K562 (cell line): ENCODE measurements at regions not wholly inside any gene's neighbourhood (a gene's known extent, or its start where the extent isn't known, plus 50 kb on each side); places are given as distances from the start of the nearest gene placed in this dataset.
A peak's percentile ranks its signal among the peaks of the same experiment; 100 is the strongest.

Experiments
- ATAC-seq: fragments of 200-7000 bp; cut with Tn5 transposase; 3 replicates; pipeline ENCODE4 v1.9.1; 2020; ENCODE audit warnings: moderate library complexity
- BruUV-seq: library from RNA; stranded (reverse); fragments of 400-500 nt; replicated peaks from 2 replicates; lab custom pipeline; 2021; lab: Mats Ljungman, UMichigan
- CTCF ChIA-PET: fragments of 300-600 bp; formaldehyde crosslinking; extraction: SDS; loops from one replicate; lab custom pipeline; 2021; ENCODE audit warnings: low intra/inter-chr PET ratio; lab: Yijun Ruan, JAX
- POLR2A ChIA-PET: fragments of 300-600, 350-650 bp; sonication (Branson Sonifier 250); formaldehyde crosslinking; extraction: SDS; loops from one replicate; lab custom pipeline; 2021; ENCODE audit warnings: antibody characterized with exemption, inconsistent platforms; lab: Yijun Ruan, JAX
- DNase-seq, 4 experiments: peaks; one replicate each; pipeline versions ENCODE4 v3.0.0 to v3.0.0-alpha.2; 2011 to 2018; ENCODE audit warnings: low spot score in 3 of 4, mixed read lengths in 3 of 4; ENCODE audit errors: extremely low read depth in 1 of 4
- FAIRE-seq: peaks from 2 replicates; lab custom pipeline; 2011; peaks lifted over from hg19 to GRCh38; lab: Jason Lieb, UNC
- H2AFZ ChIP-seq: 2 replicates; pipeline ENCODE4 v1.6.0; 2011; ENCODE audit warnings: low read depth, low read length, control low read depth, inconsistent platforms
- H3K27ac ChIP-seq: fragments of 200-600 bp; 3 replicates; pipeline ENCODE4 v1.8.0; 2011; ENCODE audit warnings: low read depth, mild to moderate bottlenecking, control low read depth, inconsistent platforms, low read length, moderate library complexity, mixed read lengths; ENCODE audit errors: extremely low read depth
- H3K27me3 ChIP-seq, 2 experiments: fragments of 300-600 bp in 1 of 2; 2 replicates in 1 of 2; 3 replicates in 1 of 2; pipeline versions ENCODE4 v1.6.0 to v1.8.0; 2011; ENCODE audit warnings: inconsistent platforms in 2 of 2, low read length in 2 of 2, mild to moderate bottlenecking in 1 of 2, mixed read lengths in 1 of 2, moderate library complexity in 1 of 2; ENCODE audit not compliant: control insufficient read depth in 2 of 2, insufficient read depth in 2 of 2
- H3K36me3 ChIP-seq: fragments of 300-600 bp; 3 replicates; pipeline ENCODE4 v1.8.0; 2011; ENCODE audit warnings: mild to moderate bottlenecking, low read length, inconsistent platforms; ENCODE audit not compliant: control insufficient read depth, insufficient read depth
- H3K4me1 ChIP-seq, 2 experiments: fragments of 200-600 bp in 1 of 2; replicated peaks in 1 of 2; 2 replicates in 1 of 2; 3 replicates in 1 of 2; pipeline versions ENCODE4 v1.5.1 to v1.8.0; 2011; ENCODE audit warnings: inconsistent platforms in 2 of 2, low read length in 2 of 2, mild to moderate bottlenecking in 1 of 2, mixed read lengths in 1 of 2, moderate library complexity in 1 of 2; ENCODE audit not compliant: control insufficient read depth in 2 of 2, insufficient read depth in 2 of 2
- H3K4me2 ChIP-seq: 2 replicates; pipeline ENCODE4 v1.6.1; 2011; ENCODE audit warnings: low read length, control low read depth, inconsistent platforms, mixed read lengths; ENCODE audit not compliant: insufficient read depth
- H3K4me3 ChIP-seq: fragments of 200-600 bp; sonication (generic), shearing (Covaris generic); 2 replicates; pipeline ENCODE4 v1.5.1; 2016; ENCODE audit warnings: control low read depth, inconsistent platforms
- H3K79me2 ChIP-seq: fragments of 200-600 bp; 3 replicates; pipeline ENCODE4 v1.8.0; 2011; ENCODE audit warnings: low read length, inconsistent platforms; ENCODE audit not compliant: control insufficient read depth, insufficient read depth
- H3K9ac ChIP-seq, 2 experiments: 2 replicates each; pipeline versions ENCODE4 v1.6.0 to v1.6.1; 2011; ENCODE audit warnings: low read depth in 2 of 2, low read length in 2 of 2, control low read depth in 1 of 2, inconsistent platforms in 1 of 2, mild to moderate bottlenecking in 1 of 2, mixed read lengths in 1 of 2; ENCODE audit not compliant: insufficient read depth in 1 of 2
- H3K9me1 ChIP-seq: one replicate; pipeline ENCODE4 v1.6.0; 2011; ENCODE audit warnings: inconsistent platforms, mild to moderate bottlenecking, low read length, moderate library complexity; ENCODE audit not compliant: control insufficient read depth, insufficient read depth
- H3K9me3 ChIP-seq: replicated peaks from 2 replicates; pipeline ENCODE4 v1.5.1; 2011; ENCODE audit warnings: low read depth, low read length, inconsistent platforms; ENCODE audit not compliant: control insufficient read depth, insufficient read depth
- H4K20me1 ChIP-seq: replicated peaks from 2 replicates; pipeline ENCODE4 v1.6.1; 2011; ENCODE audit warnings: low read length, inconsistent platforms, mixed read lengths; ENCODE audit not compliant: control insufficient read depth, insufficient read depth
- BRCA1 ChIP-seq, 2 experiments: fragments of 450-650 bp in 1 of 2; sonication (generic) in 1 of 2; formaldehyde crosslinking in 1 of 2; IDR thresholded peaks; 2 replicates each; pipeline versions ENCODE4 v1.5.0 to v1.6.1; 2017 to 2020; ENCODE audit warnings: mild to moderate bottlenecking in 1 of 2, missing genetic modification reagents in 1 of 2
- CHD2 ChIP-seq: IDR thresholded peaks from 2 replicates; pipeline ENCODE4 v1.6.1; 2011; ENCODE audit warnings: low read depth, low read length
- DACH1 ChIP-seq: fragments of 450-650 bp; IDR thresholded peaks from 2 replicates; pipeline ENCODE4 v1.6.1; 2018; ENCODE audit not compliant: partially characterized antibody
- GABPB2 ChIP-seq: fragments of 250-450 bp; sonication (Bioruptor Pico); conservative IDR thresholded peaks from 2 replicates; pipeline ENCODE4 v1.5.1; 2021; ENCODE audit warnings: mild to moderate bottlenecking
- MBD1 ChIP-seq: fragments of 250-450 bp; sonication (Bioruptor Pico); IDR thresholded peaks from 2 replicates; pipeline ENCODE4 v1.8.0; 2022; ENCODE audit warnings: inconsistent platforms
- MCM3 ChIP-seq: fragments of 450-650 bp; IDR thresholded peaks from 2 replicates; pipeline ENCODE4 v1.6.1; 2016
- MTA2 ChIP-seq: fragments of 450-650 bp; IDR thresholded peaks from 2 replicates; pipeline ENCODE4 v1.6.1; 2016; ENCODE audit warnings: low read depth
- PCBP2 ChIP-seq: fragments of 200-400 bp; formaldehyde crosslinking; IDR thresholded peaks from 2 replicates; pipeline ENCODE4 v1.6.1; 2018; ENCODE audit warnings: low read length, low read depth, mild to moderate bottlenecking, moderate library complexity; ENCODE audit not compliant: poor library complexity, severe bottlenecking
- POLR2G ChIP-seq: fragments of 200-400 bp; formaldehyde crosslinking; IDR thresholded peaks from 2 replicates; pipeline ENCODE4 v1.6.1; 2017; ENCODE audit warnings: low read depth, mild to moderate bottlenecking, antibody characterized with exemption, low read length, moderate library complexity
- PRMT5 ChIP-seq: sonication (generic); formaldehyde crosslinking; IDR thresholded peaks from 2 replicates; pipeline ENCODE4 v1.5.0; 2020; ENCODE audit warnings: missing genetic modification reagents
- ZNF347 ChIP-seq: fragments of 450-650 bp; formaldehyde crosslinking; IDR thresholded peaks from 2 replicates; pipeline ENCODE4 v1.4.0; 2020; ENCODE audit warnings: low read depth, mild to moderate bottlenecking, moderate library complexity
- ZNF395 ChIP-seq: fragments of 200-800 bp; sonication (Bioruptor generic); IDR thresholded peaks from 2 replicates; pipeline ENCODE4 v1.6.1; 2017; ENCODE audit warnings: missing genetic modification characterization, missing compliant biosample characterization
- ZNF778 ChIP-seq: fragments of 450-650 bp; formaldehyde crosslinking; IDR thresholded peaks from 2 replicates; pipeline ENCODE4 v1.4.0; 2020; ENCODE audit warnings: mild to moderate bottlenecking, moderate library complexity
- WGBS: fragments of 100-300 bp; shearing (Covaris generic); methylation state at CpG from one replicate; pipeline ENCODE4 v1.1.6; 2016; ENCODE audit warnings: low coverage, mixed read lengths; ENCODE audit not compliant: insufficient coverage; ENCODE audit errors: missing lambda C conversion rate; 5-methylcytosine and 5-hydroxymethylcytosine counted together
- in situ Hi-C: fragments of 300-500 bp; cut with MboI; formaldehyde crosslinking; loops from 4 replicates; pipeline ENCODE4 v1.15.0; 2018; ENCODE audit warnings: inconsistent platforms, mixed read lengths
- intact Hi-C: fragments of 100-400 bp; cut with micrococcal nuclease; formaldehyde crosslinking; loops from 2 replicates; pipeline ENCODE4 v1.14.2; 2022

DNA sequence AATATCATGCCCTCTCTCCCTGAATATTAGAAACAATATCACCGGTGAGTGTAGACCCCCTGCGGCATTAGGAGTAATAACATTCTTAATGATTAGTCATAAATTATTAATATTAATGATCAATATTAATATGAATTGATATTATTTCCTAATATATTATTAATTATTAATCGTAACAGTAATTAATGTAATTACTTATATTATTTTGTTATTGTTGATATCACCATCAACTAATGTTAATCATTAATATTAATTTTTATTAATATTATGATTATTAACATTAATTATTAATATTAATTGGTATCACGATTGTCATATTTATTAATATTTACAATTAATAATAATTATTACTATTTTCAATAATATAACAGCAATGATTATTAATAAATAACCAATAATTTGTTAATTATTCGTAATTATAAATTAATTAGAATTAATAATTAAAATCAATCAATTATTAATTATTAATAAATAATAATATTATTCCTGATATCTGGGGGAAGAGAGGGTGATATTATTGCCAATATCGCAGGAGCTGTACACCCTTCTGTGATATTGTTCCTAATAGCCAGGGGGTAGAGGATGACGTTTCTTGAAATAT is 528.8 kb upstream of the PCDH20 start:
- intact Hi-C loops: no loop called here
- in situ Hi-C loops: no loop called here
- ChIA-PET POLR2A (no interaction called here), CTCF (no interaction called here)
- FAIRE-seq (no peak), ATAC-seq (no peak), DNase-seq (no peak)
- Histone ChIP-seq H3K9me1 (no peaks in the 10 kb centered on the region), H4K20me1 (no peaks in the 10 kb centered on the region), H3K9ac (no peak overlapping the region), H3K4me1 (no peaks in the 10 kb centered on the region), H3K79me2 (no peaks in the 10 kb centered on the region), H2AFZ (no peak overlapping the region), H3K4me2 (no peak overlapping the region), H3K27ac (no peak overlapping the region), H3K4me3 (no peak overlapping the region), H3K9me3 (no peaks in the 10 kb centered on the region), H3K27me3 (no peaks in the 10 kb centered on the region), H3K36me3 (no peaks in the 10 kb centered on the region)
- no TSS peak for BruUV-seq
- no peak for TF ChIP-seq POLR2G
- TF ChIP-seq MCM3: no peak
- peak; percentile 81 for TF ChIP-seq DACH1
- TF ChIP-seq MTA2: no peak
- TF ChIP-seq BRCA1 (IDR thresholded peaks at IDR 0.05): peak; percentile 97
- TF ChIP-seq BRCA1 (CRISPR knock-in tag; IDR thresholded peaks at IDR 0.05): no peak
- TF ChIP-seq ZNF347 (CRISPR knock-in tag): no peak
- WGBS: 7% methylated on average over 7 of the region's 7 CpGs

- Histone ChIP-seq H3K4me2 (no peak overlapping the region), H3K4me1 (no peaks in the 10 kb centered on the region), H3K9me3 (no peaks in the 10 kb centered on the region), H3K27me3 (no peaks in the 10 kb centered on the region), H2AFZ (no peak overlapping the region), H3K9me1 (no peaks in the 10 kb centered on the region), H3K27ac (no peak overlapping the region), H3K79me2 (no peaks in the 10 kb centered on the region), H3K9ac (no peak overlapping the region), H4K20me1 (no peaks in the 10 kb centered on the region), H3K4me3 (no peak overlapping the region), H3K36me3 (no peaks in the 10 kb centered on the region)
- CTCF ChIA-PET: no interaction called here
- intact Hi-C loops (no loop called here), in situ Hi-C loops (no loop called here)
- POLR2A ChIA-PET: no interaction called here
- no TSS peak for BruUV-seq
- FAIRE-seq (no peak), ATAC-seq (no peak), DNase-seq (no peak)
- WGBS: 0% methylated on average over 1 of the region's 1 CpG
- no peak for TF ChIP-seq ZNF395 (CRISPR knock-in tag)
- no peak for TF ChIP-seq ZNF778 (CRISPR knock-in tag)
- TF ChIP-seq CHD2: no peak
- TF ChIP-seq PRMT5: no peak
- TF ChIP-seq GABPB2 (CRISPR knock-in tag): no peak
- no peak for TF ChIP-seq MBD1 (CRISPR knock-in tag)
- TF ChIP-seq PCBP2: no peak
Measured at GRCh38 chr13:61935710-61936109, 520.1 kb upstream of the PCDH20 start.
